ENCODE measurements at regions not wholly inside any gene's neighbourhood (a gene's known extent, or its start where the extent isn't known, plus 50 kb on each side); places are given as distances from the start of the nearest gene placed in this dataset.

DNA sequence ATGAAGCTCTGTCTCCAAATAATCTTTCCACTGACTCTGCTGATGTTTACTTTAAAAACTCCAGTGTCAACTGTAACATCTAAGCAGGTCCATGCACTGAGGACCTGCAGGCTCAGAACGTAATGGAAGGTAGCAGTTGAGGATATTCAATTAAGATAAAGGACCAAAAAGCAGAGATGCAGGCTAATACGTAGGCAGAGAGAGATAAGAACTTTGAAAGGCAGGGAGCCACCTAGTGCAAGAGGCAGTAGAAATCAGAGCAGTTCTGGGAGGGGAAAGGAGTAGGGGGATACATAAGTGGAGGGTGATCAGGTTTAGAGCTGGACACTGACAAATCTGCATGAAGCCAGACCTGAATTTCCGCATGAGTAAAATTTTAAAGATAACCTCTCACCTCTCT is 114.5 kb upstream of the POM121L12 start:
- no peak overlapping the region for H3K27ac ChIP-seq (ENCODE audit: insufficient read depth, low read length)
- H3K14ac ChIP-seq (replicated peaks; ENCODE audit: low read depth, low read length), result no peak overlapping the region
- TF ChIP-seq FOS (IDR thresholded peaks at IDR 0.05; ENCODE audit: low read depth, low read length) (no peak), RFX5 (IDR thresholded peaks at IDR 0.05; ENCODE audit: low read depth, low read length) (no peak), CEBPB (IDR thresholded peaks at IDR 0.05; ENCODE audit: low read depth, low read length) (no peak)
- DNase-seq (no peak), ATAC-seq (ENCODE audit: low read depth) (no peak)
- intact Hi-C loops (cut with micrococcal nuclease) (loop anchor here (1.0 kb wide), 1 partner anchor 44 kb away; no protein-coding TSS in a partner anchor), in situ Hi-C loops (cut with MboI; ENCODE audit: low sequenced_read_pairs) (no loop called here), dilution Hi-C loops (cut with HindIII; ENCODE audit: low sequenced_read_pairs, unreplicated experiment) (no loop called here)
- H4K8ac ChIP-seq (ENCODE audit: low read depth in 2 of 2, low read length in 2 of 2), result no peak overlapping the region
- no peaks in the 10 kb centered on the region for H3K79me1 ChIP-seq (ENCODE audit: low read depth in 1 of 2, low read length in 2 of 2)
- no peak overlapping the region for H3K4me2 ChIP-seq (ENCODE audit: low read depth, low read length)
- H3K23ac ChIP-seq (ENCODE audit: low read depth, low read length), result no peak overlapping the region
- H3K36me3 ChIP-seq (ENCODE audit: control insufficient read depth, insufficient read depth, low read length), result no peaks in the 10 kb centered on the region
- ChIA-PET POLR2A (ENCODE audit: unreplicated experiment) (no interaction called here), CTCF (no interaction called here)
- H3K4ac ChIP-seq (ENCODE audit: low read depth, low read length), result no peak overlapping the region
- no peak overlapping the region for H4K5ac ChIP-seq (ENCODE audit: low read depth, low read length)
- no peak overlapping the region for H2BK15ac ChIP-seq (ENCODE audit: low read depth, low read length)
- BruUV-seq (replicated peaks), result no TSS peak
- no peaks in the 10 kb centered on the region for H3K27me3 ChIP-seq (ENCODE audit: control insufficient read depth, insufficient read depth, low read length)
- H3K18ac ChIP-seq (ENCODE audit: low read depth, low read length), result no peak overlapping the region
- H2BK5ac ChIP-seq (ENCODE audit: low read depth, low read length, poor library complexity, severe bottlenecking), result no peak overlapping the region
- H2BK20ac ChIP-seq (ENCODE audit: low read depth, low read length), result no peak overlapping the region
- no peak overlapping the region for H3K9ac ChIP-seq (ENCODE audit: low read depth, low read length)
- no peaks in the 10 kb centered on the region for H3K4me1 ChIP-seq (ENCODE audit: control insufficient read depth, insufficient read depth, low read length)
- no peak overlapping the region for H2AK5ac ChIP-seq (ENCODE audit: low read depth, low read length)
- peaks cover 2% of the 10 kb centered on the region for H3K9me3 ChIP-seq (ENCODE audit: control insufficient read depth, insufficient read depth, low read length)
- H2BK120ac ChIP-seq (ENCODE audit: low read depth, low read length), result no peak overlapping the region
- no peak overlapping the region for H3K56ac ChIP-seq (ENCODE audit: extremely low read depth, insufficient read depth, low read length)
- no peaks in the 10 kb centered on the region for H4K20me1 ChIP-seq (ENCODE audit: insufficient read depth, low read length)
- no peak overlapping the region for H4K91ac ChIP-seq (ENCODE audit: insufficient read depth, low read depth, low read length)
- 13% methylated on average over 2 of the region's 3 CpGs; no CpG with 5 or more reads in 1 of the 2 experiments for WGBS, 2 experiments (ENCODE audit: extremely low coverage in 2 of 2, insufficient read length in 1 of 2)
- no peaks in the 10 kb centered on the region for H3K9me1 ChIP-seq (ENCODE audit: insufficient read depth, low read length)
- H2AK9ac ChIP-seq (replicated peaks; ENCODE audit: low read depth, low read length, poor library complexity), result no peak overlapping the region
- no peak overlapping the region for H3K4me3 ChIP-seq (ENCODE audit: insufficient read depth, low read depth, low read length)
- H2AFZ ChIP-seq (replicated peaks; ENCODE audit: low read length, poor library complexity), result no peak overlapping the region
